ENCODE measurements at regions not wholly inside any gene's neighbourhood (a gene's known extent, or its start where the extent isn't known, plus 50 kb on each side); places are given as distances from the start of the nearest gene placed in this dataset.

- 68% methylated on average over 2 of the region's 2 CpGs for WGBS
- no peak for TF ChIP-seq RAD21 (IDR thresholded peaks at IDR 0.05)
- no peak for TF ChIP-seq TAF1 (conservative IDR thresholded peaks at IDR 0.05)
- no peak for TF ChIP-seq SP1 (IDR thresholded peaks at IDR 0.05)
- TF ChIP-seq RXRA (IDR thresholded peaks at IDR 0.05): no peak
- TF ChIP-seq FOXA2 (IDR thresholded peaks at IDR 0.05): no peak
- TF ChIP-seq ZBTB33 (IDR thresholded peaks at IDR 0.05): no peak
- no peak for TF ChIP-seq YY1 (IDR thresholded peaks at IDR 0.05)
- TF ChIP-seq HNF4A (conservative IDR thresholded peaks at IDR 0.05): no peak
- TF ChIP-seq HNF4G (IDR thresholded peaks at IDR 0.05): no peak
- TF ChIP-seq MAX (IDR thresholded peaks at IDR 0.05): no peak
- no peak for TF ChIP-seq NR2F2 (IDR thresholded peaks at IDR 0.05)
- TF ChIP-seq FOXA1 (IDR thresholded peaks at IDR 0.05): no peak
Observed at GRCh38 chr4:83809581-83809980, 273.7 kb downstream of the GPAT3 start.

GRCh38 chr4:83793481-83793880 is 257.6 kb downstream of the GPAT3 start:
- TF ChIP-seq EGR1 (IDR thresholded peaks at IDR 0.05; ENCODE audit: low read depth in 2 of 2) (no peak), RAD21 (IDR thresholded peaks at IDR 0.05) (no peak), NR2F2 (IDR thresholded peaks at IDR 0.05) (no peak), YY1 (IDR thresholded peaks at IDR 0.05) (no peak), SP1 (IDR thresholded peaks at IDR 0.05) (no peak), RXRA (IDR thresholded peaks at IDR 0.05) (no peak), JUND (IDR thresholded peaks at IDR 0.05) (no peak), FOXA1 (IDR thresholded peaks at IDR 0.05) (no peak), HNF4G (IDR thresholded peaks at IDR 0.05) (no peak), ATF3 (IDR thresholded peaks at IDR 0.05) (no peak), CTCF (IDR thresholded peaks at IDR 0.05; ENCODE audit: low read depth, low read length, missing input control) (no peak), ZBTB33 (IDR thresholded peaks at IDR 0.05) (no peak)
- Histone ChIP-seq H3K4me3 (ENCODE audit: low read depth in 1 of 3, low read length in 3 of 3) (no peak overlapping the region), H3K36me3 (ENCODE audit: control insufficient read depth in 4 of 4, insufficient read depth in 3 of 4, low read depth in 1 of 4, low read length in 3 of 4) (no peaks in the 10 kb centered on the region), H3K9ac (ENCODE audit: low read depth in 1 of 2, low read length in 2 of 2) (no peak overlapping the region), H3K9me3 (ENCODE audit: control insufficient read depth in 4 of 4, low read length in 3 of 4) (no peaks in the 10 kb centered on the region), H3K4me1 (ENCODE audit: control insufficient read depth in 4 of 4, insufficient read depth in 4 of 4, low read length in 3 of 4) (no peaks in the 10 kb centered on the region), H3K27me3 (ENCODE audit: control insufficient read depth in 4 of 4, insufficient read depth in 4 of 4, low read length in 3 of 4) (no peaks in the 10 kb centered on the region), H3K27ac (ENCODE audit: low read depth in 1 of 2, low read length in 2 of 2) (no peak overlapping the region)
- DNase-seq (ENCODE audit: low spot score): no peak
- 82% methylated on average over 2 of the region's 2 CpGs for WGBS

More at GRCh38 chr4:83809581-83809980, 273.7 kb downstream of the GPAT3 start:
- Histone ChIP-seq H3K9ac (ENCODE audit: low read depth in 1 of 2, low read length in 2 of 2) (no peak overlapping the region), H3K36me3 (ENCODE audit: control insufficient read depth in 4 of 4, insufficient read depth in 3 of 4, low read depth in 1 of 4, low read length in 3 of 4) (no peaks in the 10 kb centered on the region), H3K4me1 (ENCODE audit: control insufficient read depth in 4 of 4, insufficient read depth in 4 of 4, low read length in 3 of 4) (no peaks in the 10 kb centered on the region), H3K27ac (ENCODE audit: low read depth in 1 of 2, low read length in 2 of 2) (no peak overlapping the region), H3K4me3 (ENCODE audit: low read depth in 1 of 3, low read length in 3 of 3) (no peak overlapping the region), H3K9me3 (ENCODE audit: control insufficient read depth in 4 of 4, low read length in 3 of 4) (no peaks in the 10 kb centered on the region), H3K27me3 (ENCODE audit: control insufficient read depth in 4 of 4, insufficient read depth in 4 of 4, low read length in 3 of 4) (no peaks in the 10 kb centered on the region)
- no peak for DNase-seq (ENCODE audit: low spot score)
